GM21723 (cell line): ENCODE measurements at regions not wholly inside any gene's neighbourhood (a gene's known extent, or its start where the extent isn't known, plus 50 kb on each side); places are given as distances from the start of the nearest gene placed in this dataset.
"Not testable (repeated sequence)": the region's sequence is repeated elsewhere in the genome, so short reads cannot be mapped to it uniquely, and the experiment has no call there.

Source experiments
- ATAC-seq: cut with Tn5 transposase; IDR thresholded peaks from one replicate; pipeline ENCODE4 v1.9.1; 2021; ENCODE audit warnings: mild to moderate bottlenecking, moderate library complexity; ENCODE audit not compliant: unreplicated experiment

- ATAC-seq = no peak
These were observed 363.4 kb upstream of the JARID2 start for GRCh38 chr6:14882394-14883026.

DNA sequence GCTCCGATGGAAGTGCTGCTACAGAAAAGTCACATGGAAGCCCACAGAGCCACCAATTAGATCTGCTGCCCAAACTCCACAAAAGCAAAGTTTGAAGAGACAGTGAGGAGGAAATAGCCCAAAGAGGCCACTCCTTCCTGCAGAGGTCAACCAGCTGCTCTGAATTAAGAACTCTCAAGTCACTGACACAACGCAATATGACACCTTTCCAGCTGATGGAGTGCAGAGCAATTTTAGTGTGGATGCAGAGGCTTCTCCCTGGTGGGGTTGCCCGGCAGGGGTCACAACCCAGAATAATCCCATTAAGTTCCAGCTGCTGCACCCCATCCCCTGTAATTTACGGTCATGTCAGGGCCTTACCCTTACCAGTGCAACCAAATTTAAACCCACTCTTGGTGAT lies 361.9 kb upstream of the JARID2 start:
- no peak for ATAC-seq

DNA sequence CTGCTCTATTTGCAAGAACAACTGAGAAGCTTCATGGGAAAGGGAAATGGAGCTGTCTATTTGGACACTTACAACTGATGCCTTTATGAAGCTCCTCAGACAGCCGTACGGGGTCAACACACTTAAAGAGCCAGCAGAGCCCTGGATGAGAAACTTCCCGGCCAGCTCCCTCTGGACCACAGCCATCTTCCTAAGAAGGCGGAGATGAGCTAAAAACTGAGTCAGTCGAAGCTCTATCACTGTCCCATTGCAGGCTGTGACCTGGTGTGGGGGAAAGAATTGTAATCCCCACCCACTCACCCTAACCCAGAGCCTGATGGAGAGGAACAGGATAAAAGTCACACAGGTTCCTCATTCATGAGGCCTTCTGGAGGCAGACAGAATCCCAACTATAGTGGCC lies 360.4 kb upstream of the JARID2 start:
- no peak for ATAC-seq

DNA sequence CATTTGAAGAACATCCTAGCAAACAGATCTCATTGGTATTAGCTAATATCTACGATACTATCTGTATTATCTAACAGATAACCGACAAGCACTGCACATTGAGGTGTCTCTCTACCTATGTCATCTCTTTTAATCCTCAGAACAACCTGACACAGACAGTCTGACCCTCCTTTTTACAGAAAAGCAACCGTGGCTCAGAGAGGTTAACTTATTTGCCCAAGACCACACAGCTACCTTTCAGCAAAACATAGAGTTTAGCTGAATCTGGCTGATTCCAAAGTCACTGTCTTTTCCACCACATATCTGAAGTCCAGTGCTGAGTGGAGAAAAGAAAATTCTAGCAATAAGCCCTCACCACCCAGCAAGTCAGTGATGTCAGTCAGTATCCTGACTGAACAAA lies 358.7 kb upstream of the JARID2 start:
- no peak for ATAC-seq

- ATAC-seq = no peak
These were observed 357.8 kb upstream of the JARID2 start for GRCh38 chr6:14887986-14888574.

DNA sequence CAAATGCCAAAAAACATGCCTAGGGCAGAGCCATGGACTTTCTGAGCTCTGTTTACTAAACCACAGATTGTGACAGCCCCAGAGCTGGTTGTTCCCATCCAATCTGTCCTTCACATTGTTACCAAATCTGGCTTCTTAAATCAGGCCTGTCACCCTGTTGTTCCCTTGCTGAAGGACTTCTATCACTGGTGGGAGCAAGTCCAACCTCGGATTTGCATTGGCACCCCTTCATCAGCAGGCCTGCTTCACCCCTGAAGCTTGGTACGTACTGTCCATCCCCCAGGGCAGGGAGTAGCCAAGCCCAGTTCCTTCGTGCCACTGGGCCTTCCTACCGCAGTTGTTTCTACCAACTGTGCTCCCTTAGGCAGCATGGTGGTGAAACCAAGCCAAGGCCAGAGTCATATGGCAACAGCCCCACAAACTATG lies 357.3 kb upstream of the JARID2 start:
- ATAC-seq = no peak

DNA sequence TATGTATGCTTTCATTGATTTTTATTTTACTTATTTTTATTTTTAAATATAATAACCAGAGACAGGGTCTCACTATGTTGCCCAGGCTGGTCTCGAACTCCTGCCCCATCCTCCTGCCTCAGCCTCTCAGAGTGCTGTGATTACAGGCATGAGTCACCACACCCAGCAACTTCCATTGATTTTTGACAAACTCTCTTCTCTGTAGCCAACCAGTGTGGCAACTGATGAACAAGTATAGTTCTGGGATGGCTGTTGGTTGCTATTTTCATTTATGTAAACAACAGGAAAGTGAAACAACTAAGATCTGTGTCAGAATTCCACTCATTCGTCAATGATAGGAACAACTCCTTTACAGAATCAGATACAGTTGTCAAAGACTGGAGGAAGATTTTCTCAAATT lies 356.7 kb upstream of the JARID2 start:
- no peak for ATAC-seq

GRCh38 chr6:14889611-14890593 lies 356.0 kb upstream of the JARID2 start:
- ATAC-seq = no peak

- ATAC-seq = not testable (repeated sequence)
These were observed 354.0 kb upstream of the JARID2 start for GRCh38 chr6:14891820-14892375.

DNA sequence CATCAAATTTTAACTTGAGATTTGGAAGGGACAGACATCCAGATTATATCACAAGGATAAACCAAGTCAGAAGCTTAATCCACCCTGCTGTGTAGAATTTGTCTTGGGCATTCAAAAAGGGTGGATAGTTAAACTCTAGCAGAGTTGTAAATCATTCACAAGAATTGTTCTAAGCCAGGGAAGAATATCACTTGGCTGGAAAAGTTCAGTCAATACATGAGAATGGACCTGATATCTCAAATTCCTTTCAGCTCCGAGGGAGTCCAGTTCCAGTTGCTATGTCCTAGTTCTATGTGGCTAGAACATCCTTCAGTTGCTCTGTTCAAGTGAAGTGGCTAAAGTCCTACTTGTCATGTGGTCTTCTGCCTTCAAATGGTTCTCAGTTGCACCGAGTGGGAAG lies 351.8 kb upstream of the JARID2 start:
- no peak for ATAC-seq

GRCh38 chr6:14896475-14896874 lies 349.4 kb upstream of the JARID2 start:
- ATAC-seq = no peak

- ATAC-seq = no peak
These were observed 348.0 kb upstream of the JARID2 start for GRCh38 chr6:14897831-14898230.

DNA sequence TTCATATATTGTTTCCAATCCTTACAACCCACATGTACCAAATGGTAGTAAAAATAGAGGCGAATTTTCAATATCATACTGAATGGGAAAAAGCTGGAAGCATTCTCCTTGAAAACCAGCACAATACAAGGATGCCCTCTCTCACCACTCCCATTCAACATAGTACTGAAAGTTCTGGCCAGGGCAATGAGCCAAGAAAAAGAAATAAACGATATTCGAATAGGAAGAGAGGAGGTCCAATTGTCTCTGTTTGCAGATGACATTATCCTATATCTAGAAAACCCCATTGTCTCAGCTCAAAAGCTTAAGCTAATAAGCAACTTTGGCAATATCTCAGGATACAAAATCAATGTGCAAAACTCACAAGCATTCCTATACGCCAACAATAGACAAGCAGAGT lies 346.4 kb upstream of the JARID2 start:
- ATAC-seq = not testable (repeated sequence)

GRCh38 chr6:14900919-14901318 lies 344.9 kb upstream of the JARID2 start:
- ATAC-seq = no peak

- ATAC-seq = no peak
These were observed 342.5 kb upstream of the JARID2 start for GRCh38 chr6:14903176-14904038.

DNA sequence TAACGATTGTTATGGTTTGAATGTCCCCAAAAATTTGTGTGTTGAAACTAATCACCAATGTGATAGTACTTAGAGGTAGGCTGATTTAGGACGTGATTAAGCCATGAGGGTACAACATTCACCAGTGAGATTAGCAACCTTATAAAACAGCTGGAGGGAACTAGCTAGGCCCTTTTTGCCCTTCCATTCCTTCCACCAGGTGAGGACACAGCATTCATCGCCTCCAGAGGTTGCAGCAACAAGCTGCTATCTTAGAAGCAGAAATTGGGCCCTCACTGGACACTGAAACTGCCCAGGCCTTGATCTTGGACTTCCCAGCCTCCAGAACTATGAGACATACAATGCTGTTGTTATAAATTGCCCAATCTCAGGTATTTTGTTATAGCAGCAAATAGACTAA lies 340.7 kb upstream of the JARID2 start:
- ATAC-seq = no peak

GRCh38 chr6:14906621-14907020 lies 339.2 kb upstream of the JARID2 start:
- no peak for ATAC-seq

GRCh38 chr6:14910692-14911547 lies 334.9 kb upstream of the JARID2 start:
- ATAC-seq = peak; percentile 88

DNA sequence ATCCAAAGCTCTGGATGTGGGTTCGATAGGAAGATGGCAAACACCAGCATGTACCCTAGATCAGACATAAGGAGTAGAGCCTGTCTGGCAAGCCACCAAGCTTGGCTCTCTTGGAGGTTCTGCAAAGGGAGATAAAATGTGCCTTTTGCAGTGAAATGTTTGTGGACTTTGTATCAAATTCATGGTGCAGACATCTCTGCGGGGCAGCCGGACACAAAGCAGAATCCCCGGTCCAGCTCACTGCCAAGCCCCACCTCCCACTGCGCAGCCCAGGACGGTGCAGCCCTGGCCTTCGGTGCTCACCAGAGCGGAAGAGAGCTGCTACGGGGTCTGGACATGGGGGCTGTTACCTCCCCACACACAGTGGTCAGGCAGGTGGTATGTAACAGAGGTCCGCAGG lies 333.6 kb upstream of the JARID2 start:
- no peak for ATAC-seq

DNA sequence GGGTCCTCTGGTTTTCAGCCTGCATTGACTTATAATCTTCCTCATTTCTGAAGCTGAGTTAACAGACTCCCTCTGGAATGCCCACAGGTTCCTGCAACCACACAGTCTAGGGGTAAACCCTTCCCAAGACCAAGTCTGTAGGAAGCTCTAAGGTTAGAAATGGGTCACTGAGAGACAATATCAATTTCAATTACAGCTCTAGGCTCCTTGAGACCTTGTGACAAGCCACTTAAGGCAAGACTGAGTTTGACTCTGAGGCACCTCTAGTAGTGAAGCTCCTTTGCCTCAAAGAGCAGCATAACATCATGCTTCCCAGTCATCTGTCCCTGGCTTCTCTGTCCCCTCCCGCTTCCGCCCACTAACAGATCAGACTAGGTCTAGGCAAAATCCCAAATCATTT lies 333.2 kb upstream of the JARID2 start:
- ATAC-seq = no peak
